Loucy (cell line): ENCODE measurements at regions not wholly inside any gene's neighbourhood (a gene's known extent, or its start where the extent isn't known, plus 50 kb on each side); places are given as distances from the start of the nearest gene placed in this dataset.

Experiments
- EZH2phosphoT487 ChIP-seq: fragments of 200-600 bp; IDR thresholded peaks from 2 replicates; pipeline ENCODE4 v1.6.1; 2018; ENCODE audit warnings: antibody characterized with exemption, mild to moderate bottlenecking, moderate library complexity, borderline replicate concordance
- TF ChIP-seq, protein P1 (sequence below): fragments of 200-600 bp; sonication (generic); conservative IDR thresholded peaks from 2 replicates; pipeline ENCODE4 v1.5.1; 2014; ENCODE audit warnings: mild to moderate bottlenecking, antibody characterized with exemption, low read length

DNA sequence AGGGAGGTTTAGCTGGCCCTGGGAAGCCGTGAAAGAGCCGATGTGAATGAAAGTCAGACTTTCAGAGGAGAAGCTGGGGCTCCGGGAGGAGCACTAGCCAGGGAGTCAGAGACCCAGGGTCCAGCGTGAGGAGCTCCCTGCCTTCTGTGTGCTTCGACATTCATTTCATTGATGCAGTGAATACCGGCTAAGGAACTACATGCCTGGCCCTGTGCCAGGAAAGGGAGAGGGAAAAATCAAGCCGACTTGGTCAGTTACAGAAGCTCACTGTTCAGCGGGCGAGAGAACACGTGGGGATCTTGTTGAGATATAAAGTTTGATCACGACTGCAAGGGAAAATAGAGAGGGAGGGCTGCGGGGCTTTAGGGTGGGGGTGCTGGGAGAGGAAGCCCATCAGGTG, 76.7 kb upstream of the RUNX3 start:
- TF ChIP-seq, protein P1, sequence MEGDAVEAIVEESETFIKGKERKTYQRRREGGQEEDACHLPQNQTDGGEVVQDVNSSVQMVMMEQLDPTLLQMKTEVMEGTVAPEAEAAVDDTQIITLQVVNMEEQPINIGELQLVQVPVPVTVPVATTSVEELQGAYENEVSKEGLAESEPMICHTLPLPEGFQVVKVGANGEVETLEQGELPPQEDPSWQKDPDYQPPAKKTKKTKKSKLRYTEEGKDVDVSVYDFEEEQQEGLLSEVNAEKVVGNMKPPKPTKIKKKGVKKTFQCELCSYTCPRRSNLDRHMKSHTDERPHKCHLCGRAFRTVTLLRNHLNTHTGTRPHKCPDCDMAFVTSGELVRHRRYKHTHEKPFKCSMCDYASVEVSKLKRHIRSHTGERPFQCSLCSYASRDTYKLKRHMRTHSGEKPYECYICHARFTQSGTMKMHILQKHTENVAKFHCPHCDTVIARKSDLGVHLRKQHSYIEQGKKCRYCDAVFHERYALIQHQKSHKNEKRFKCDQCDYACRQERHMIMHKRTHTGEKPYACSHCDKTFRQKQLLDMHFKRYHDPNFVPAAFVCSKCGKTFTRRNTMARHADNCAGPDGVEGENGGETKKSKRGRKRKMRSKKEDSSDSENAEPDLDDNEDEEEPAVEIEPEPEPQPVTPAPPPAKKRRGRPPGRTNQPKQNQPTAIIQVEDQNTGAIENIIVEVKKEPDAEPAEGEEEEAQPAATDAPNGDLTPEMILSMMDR, result no peak
- TF ChIP-seq EZH2phosphoT487, result no peak
